ENCODE measurements at regions not wholly inside any gene's neighbourhood (a gene's known extent, or its start where the extent isn't known, plus 50 kb on each side); places are given as distances from the start of the nearest gene placed in this dataset.
A peak's percentile ranks its signal among the peaks of the same experiment; 100 is the strongest.

GRCh38 chr4:123822353-123822752, 425.8 kb downstream of the SPRY1 start:
- no peak for TF ChIP-seq CTCF (IDR thresholded peaks at IDR 0.05; ENCODE audit: borderline replicate concordance)
- Histone ChIP-seq H3K27ac (replicated peaks) (no peak overlapping the region), H3K4me1 (peaks cover 12% of the 10 kb centered on the region), H3K4me3 (no peak overlapping the region), H3K36me3 (no peaks in the 10 kb centered on the region), H3K27me3 (ENCODE audit: low read depth) (no peaks in the 10 kb centered on the region), H3K9me3 (replicated peaks) (no peaks in the 10 kb centered on the region)
- intact Hi-C loops (cut with micrococcal nuclease) = no loop called here
- no peak for DNase-seq

- DNase-seq = no peak
- Histone ChIP-seq H3K4me1 (peaks cover 20% of the 10 kb centered on the region), H3K27me3 (ENCODE audit: low read depth) (no peaks in the 10 kb centered on the region), H3K36me3 (no peaks in the 10 kb centered on the region), H3K4me3 (no peak overlapping the region), H3K27ac (replicated peaks) (peak overlapping the region; percentile 32), H3K9me3 (replicated peaks) (no peaks in the 10 kb centered on the region)
- intact Hi-C loops (cut with micrococcal nuclease) = no loop called here
- TF ChIP-seq CTCF (IDR thresholded peaks at IDR 0.05; ENCODE audit: borderline replicate concordance) = no peak
Observed at GRCh38 chr4:123823244-123823643, 426.6 kb downstream of the SPRY1 start.

- TF ChIP-seq CTCF (IDR thresholded peaks at IDR 0.05; ENCODE audit: borderline replicate concordance) = no peak
- intact Hi-C loops (cut with micrococcal nuclease) = no loop called here
- DNase-seq = no peak
- no peaks in the 10 kb centered on the region for H3K27me3 ChIP-seq (ENCODE audit: low read depth)
- H3K4me3 ChIP-seq = no peak overlapping the region
- H3K9me3 ChIP-seq (replicated peaks) = no peaks in the 10 kb centered on the region
- H3K27ac ChIP-seq (replicated peaks) = peak overlapping the region; percentile 32
- H3K36me3 ChIP-seq = no peaks in the 10 kb centered on the region
- peaks cover 20% of the 10 kb centered on the region for H3K4me1 ChIP-seq
Observed at GRCh38 chr4:123824524-123824923, 427.9 kb downstream of the SPRY1 start.

- Histone ChIP-seq H3K4me1 (peaks cover 26% of the 10 kb centered on the region), H3K27ac (replicated peaks) (peak overlapping the region; percentile 47), H3K27me3 (ENCODE audit: low read depth) (no peaks in the 10 kb centered on the region), H3K9me3 (replicated peaks) (no peaks in the 10 kb centered on the region), H3K4me3 (no peak overlapping the region), H3K36me3 (no peaks in the 10 kb centered on the region)
- no peak for TF ChIP-seq CTCF (IDR thresholded peaks at IDR 0.05; ENCODE audit: borderline replicate concordance)
- DNase-seq = no peak
- intact Hi-C loops (cut with micrococcal nuclease) = no loop called here
Observed at GRCh38 chr4:123825596-123826291, 429.1 kb downstream of the SPRY1 start.

GRCh38 chr4:123826896-123827295, 430.3 kb downstream of the SPRY1 start:
- intact Hi-C loops (cut with micrococcal nuclease) = no loop called here
- no peak for TF ChIP-seq CTCF (IDR thresholded peaks at IDR 0.05; ENCODE audit: borderline replicate concordance)
- Histone ChIP-seq H3K9me3 (replicated peaks) (no peaks in the 10 kb centered on the region), H3K27ac (replicated peaks) (peak overlapping the region; percentile 47), H3K4me3 (no peak overlapping the region), H3K4me1 (peaks cover 37% of the 10 kb centered on the region), H3K27me3 (ENCODE audit: low read depth) (no peaks in the 10 kb centered on the region), H3K36me3 (no peaks in the 10 kb centered on the region)
- DNase-seq = no peak

Measured in left ventricle myocardium inferior (tissue), 1 donor.